Heart left ventricle (tissue), 16 donors: ENCODE measurements at regions not wholly inside any gene's neighbourhood (a gene's known extent, or its start where the extent isn't known, plus 50 kb on each side); places are given as distances from the start of the nearest gene placed in this dataset.
A peak's percentile ranks its signal among the peaks of the same experiment; 100 is the strongest.
"Not testable (repeated sequence)": the region's sequence is repeated elsewhere in the genome, so short reads cannot be mapped to it uniquely, and the experiment has no call there.

ENCODE experiments used
- ATAC-seq, 4 donors: fragments of 200-7000 bp; cut with Tn5 transposase; one replicate each; pipeline ENCODE4 v1.9.1; 2020 to 2022; ENCODE audit warnings: moderate library complexity in 4 of 4, mild to moderate bottlenecking in 3 of 4, moderate number of reproducible peaks in 1 of 4
- DNase-seq, 5 donors: peaks; one replicate each; pipeline ENCODE4 v3.0.0-alpha.2; 2020
- H3K27ac ChIP-seq, 12 donors: fragments of 200-600 bp; sonication (generic) in 4 of 12; one replicate each; pipeline versions ENCODE4 v1.5.0 to v1.8.0; 2016 to 2022; ENCODE audit warnings: mild to moderate bottlenecking in 2 of 12
- H3K27me3 ChIP-seq, 9 donors: fragments of 200-600 bp; sonication (generic) in 2 of 9; one replicate each; pipeline versions ENCODE4 v1.5.1 to v1.8.0; 2016 to 2022; ENCODE audit warnings: mild to moderate bottlenecking in 3 of 9
- H3K36me3 ChIP-seq, 9 donors: fragments of 200-600 bp; sonication (generic) in 2 of 9; one replicate each; pipeline versions ENCODE4 v1.5.0 to v1.8.0; 2018 to 2022; ENCODE audit warnings: mild to moderate bottlenecking in 2 of 9
- H3K4me1 ChIP-seq, 12 donors: fragments of 200-600 bp; sonication (generic) in 4 of 12; one replicate each; pipeline versions ENCODE4 v1.5.0 to v1.8.0; 2016 to 2022; ENCODE audit warnings: mild to moderate bottlenecking in 3 of 12
- H3K4me3 ChIP-seq, 12 donors: fragments of 200-600 bp; sonication (generic) in 4 of 12; one replicate each; pipeline versions ENCODE4 v1.5.0 to v1.8.0; 2017 to 2022; ENCODE audit warnings: mild to moderate bottlenecking in 9 of 12, moderate library complexity in 4 of 12
- H3K9me3 ChIP-seq, 12 donors: fragments of 200-600 bp; sonication (generic) in 4 of 12; one replicate each; pipeline versions ENCODE4 v1.5.0 to v1.8.0; 2016 to 2022; ENCODE audit warnings: mild to moderate bottlenecking in 1 of 12
- CTCF ChIP-seq, 12 donors: fragments of 200-600 bp; sonication (generic) in 4 of 12; IDR thresholded peaks; one replicate each; pipeline versions ENCODE4 v1.5.0 to v1.8.0; 2018 to 2022; ENCODE audit warnings: antibody characterized with exemption in 12 of 12, mild to moderate bottlenecking in 5 of 12
- POLR2A ChIP-seq, 2 donors: fragments of 450-650 bp; IDR thresholded peaks; one replicate each; pipeline ENCODE4 v1.6.1; 2017; ENCODE audit warnings: antibody characterized with exemption in 2 of 2, mild to moderate bottlenecking in 2 of 2, moderate library complexity in 2 of 2
- WGBS, 4 donors: extraction: QIAGEN DNeasy Blood & Tissue Kit in 2 of 4; methylation state at CpG; one replicate each; pipeline versions ENCODE4 v1.1.5 to v1.1.7; 2013 to 2018; 5-methylcytosine and 5-hydroxymethylcytosine counted together
- intact Hi-C, 10 donors: fragments of 100-400 bp; cut with DNase I; formaldehyde crosslinking; loops; one replicate each; pipeline versions ENCODE4 v1.11.1 to v1.14.2; 2022
- donor health status: ischemic (EF 13 %, LVEDD 7.1; RV severe dilation, severe dysfunction).
- donor health status: healthy with polysubstance abuse.
- donor health status: DM: no; HTN: yes; CAD: no.
- donor health status: DM: no; HTN: no; CAD: no.
- donor health status: ischemic (EF 25% LVEDD 6.9; RV normal size, moderate dysfunction).
- donor health status: ischemic (EF 25% LVEDD 5.7; RV mildly dilated, moderate dysfunction).
- donor health status: healthy.
- donor health status: DM: yes; HTN: yes; CAD: no.
- donor health status: ischemic (EF 35%, LVEDD 5.7; RV mildly dilated, moderate dysfunction).
- donor health status: nonischemic (EF 11% LVEDD 7.7; RV severe dilation, severe dysfunction).
- donor health status: DM: yes; HTN: yes; CAD: no.
- donor health status: PGD.
- donor health status: ischemic (EF 29% LVEDD 5.4; RV normal size, mild dysfunction).
- donor health status: nonischemic (EF 23%, LVEDD 6.1; RV moderate dilation, normal function).

- Histone ChIP-seq H3K27me3 (no peaks in the 10 kb centered on the region), H3K9me3 (no peaks in the 10 kb centered on the region), H3K4me1 (peaks cover 0 to 5% (median 0%) of the 10 kb centered on the region in 12 donors), H3K27ac (no peak overlapping the region), H3K36me3 (no peaks in the 10 kb centered on the region), H3K4me3 (no peak overlapping the region)
- intact Hi-C loops, result loop anchor here in 1 of 10 donors (5.0 kb wide), 1 partner anchor 84 kb away; no protein-coding TSS in a partner anchor
- DNase-seq (no peak), ATAC-seq (no peak)
- WGBS, 4 donors, result 95 to 100% (median 100%) methylated on average over 1 of the region's 1 CpG
- TF ChIP-seq POLR2A (IDR thresholded peaks at IDR 0.05) (no peak), CTCF (IDR thresholded peaks at IDR 0.05) (no peak)
Observed at GRCh38 chr4:38416450-38417014, 247.5 kb upstream of the KLF3 start.

- intact Hi-C loops, H3K4me3 ChIP-seq, DNase-seq, H3K4me1 ChIP-seq, H3K9me3 ChIP-seq, H3K27me3 ChIP-seq, H3K27ac ChIP-seq, ATAC-seq, H3K36me3 ChIP-seq: not testable (repeated sequence)
- 62 to 95% (median 78%) methylated on average over 4 of the region's 4 CpGs for WGBS, 4 donors
Observed at GRCh38 chr4:38420254-38420653, 243.7 kb upstream of the KLF3 start.

GRCh38 chr4:38422850-38423249 lies 241.1 kb upstream of the KLF3 start:
- no peaks in the 10 kb centered on the region for H3K27me3 ChIP-seq
- no peak for ATAC-seq
- 93 to 97% (median 94%) methylated on average over 4 of the region's 4 CpGs for WGBS, 4 donors
- TF ChIP-seq CTCF (IDR thresholded peaks at IDR 0.05), result no peak
- no peak for TF ChIP-seq POLR2A (IDR thresholded peaks at IDR 0.05)
- DNase-seq, result no peak
- no peaks in the 10 kb centered on the region for H3K36me3 ChIP-seq
- intact Hi-C loops, result no loop called here
- no peak overlapping the region for H3K4me3 ChIP-seq
- H3K9me3 ChIP-seq, result no peaks in the 10 kb centered on the region
- H3K4me1 ChIP-seq, result peaks cover 0 to 3% (median 0%) of the 10 kb centered on the region in 12 donors
- no peak overlapping the region for H3K27ac ChIP-seq

GRCh38 chr4:38424151-38424871 lies 239.7 kb upstream of the KLF3 start:
- Histone ChIP-seq H3K4me1 (peaks cover 0 to 3% (median 0%) of the 10 kb centered on the region in 12 donors), H3K27ac (no peak overlapping the region), H3K9me3 (no peaks in the 10 kb centered on the region), H3K36me3 (no peaks in the 10 kb centered on the region), H3K4me3 (no peak overlapping the region), H3K27me3 (no peaks in the 10 kb centered on the region)
- ATAC-seq (peak in 3 of 4 donors; percentile 43 to 69 (median 55)), DNase-seq (peak in 4 of 5 donors; percentile 20 to 40 (median 28))
- no peak for TF ChIP-seq CTCF (IDR thresholded peaks at IDR 0.05)
- no peak for TF ChIP-seq POLR2A (IDR thresholded peaks at IDR 0.05)
- 45 to 72% (median 65%) methylated on average over 9 of the region's 9 CpGs for WGBS, 4 donors
- intact Hi-C loops, result no loop called here
